GM23248 (cell line): ENCODE measurements at regions not wholly inside any gene's neighbourhood (a gene's known extent, or its start where the extent isn't known, plus 50 kb on each side); places are given as distances from the start of the nearest gene placed in this dataset.

Experiments
- EZH2 ChIP-seq: fragments of 200-600 bp; sonication (generic); IDR thresholded peaks from 2 replicates; pipeline ENCODE4 v1.6.1; 2018; ENCODE audit warnings: antibody characterized with exemption, mild to moderate bottlenecking; ENCODE audit not compliant: insufficient read depth, poor library complexity, severe bottlenecking
- EZH2phosphoT487 ChIP-seq: fragments of 200-600 bp; sonication (generic); IDR thresholded peaks from 2 replicates; pipeline ENCODE4 v1.6.1; 2018; ENCODE audit warnings: antibody characterized with exemption, moderate library complexity, mild to moderate bottlenecking, low read depth; ENCODE audit not compliant: insufficient read depth

DNA sequence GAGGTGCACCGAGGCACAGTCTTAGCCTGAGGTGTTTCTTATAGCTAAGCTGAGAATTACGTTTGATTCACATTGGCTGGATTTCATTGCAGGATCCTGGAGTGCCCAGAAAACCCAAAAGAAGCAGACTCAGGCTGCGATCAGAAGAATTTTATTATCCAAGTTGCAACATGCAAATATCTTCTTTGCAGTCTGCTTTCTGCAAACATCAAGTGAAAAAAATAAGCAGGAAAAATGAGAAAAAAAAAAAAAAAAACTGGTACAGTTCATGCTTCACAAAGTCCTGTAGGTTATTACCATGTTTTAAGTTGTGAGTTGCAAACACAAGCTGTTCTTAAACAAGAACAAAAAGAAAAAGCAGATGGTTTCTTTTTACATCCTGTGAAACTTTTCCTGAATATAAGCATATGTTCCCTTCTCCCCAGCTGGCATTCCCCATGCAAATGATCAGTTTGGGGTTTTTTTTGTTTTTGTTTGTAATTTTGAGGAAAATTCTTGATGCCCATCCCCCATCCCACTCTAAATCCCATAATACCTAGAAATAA, 349.0 kb downstream of the CBLN4 start:
- TF ChIP-seq EZH2 (no peak), EZH2phosphoT487 (no peak)
